HG03442 (cell line): ENCODE measurements at regions not wholly inside any gene's neighbourhood (a gene's known extent, or its start where the extent isn't known, plus 50 kb on each side); places are given as distances from the start of the nearest gene placed in this dataset.
"Not testable (repeated sequence)": the region's sequence is repeated elsewhere in the genome, so short reads cannot be mapped to it uniquely, and the experiment has no call there.

Experiments used
- ATAC-seq: cut with Tn5 transposase; IDR thresholded peaks from one replicate; pipeline ENCODE4 v1.9.1; 2021; ENCODE audit warnings: mild to moderate bottlenecking, moderate library complexity; ENCODE audit not compliant: unreplicated experiment

GRCh38 chr19:28159065-28159464, 1053.9 kb downstream of the UQCRFS1 start:
- no peak for ATAC-seq

- no peak for ATAC-seq
These were observed 1057.7 kb downstream of the UQCRFS1 start for GRCh38 chr19:28155265-28155664.

- no peak for ATAC-seq
These were observed 1058.9 kb downstream of the UQCRFS1 start for GRCh38 chr19:28154077-28154476.

GRCh38 chr19:28153123-28153522, 1059.8 kb downstream of the UQCRFS1 start:
- ATAC-seq, result no peak

- no peak for ATAC-seq
These were observed 1060.8 kb downstream of the UQCRFS1 start for GRCh38 chr19:28152195-28152594.

GRCh38 chr19:28150129-28150528, 1062.8 kb downstream of the UQCRFS1 start:
- ATAC-seq, result no peak

GRCh38 chr19:28148554-28148953, 1064.4 kb downstream of the UQCRFS1 start:
- ATAC-seq, result no peak

GRCh38 chr19:28142258-28142657, 1070.7 kb downstream of the UQCRFS1 start:
- no peak for ATAC-seq

GRCh38 chr19:28140201-28140600, 1072.8 kb downstream of the UQCRFS1 start:
- no peak for ATAC-seq

- ATAC-seq, result no peak
These were observed 1075.2 kb downstream of the UQCRFS1 start for GRCh38 chr19:28137772-28138171.

GRCh38 chr19:28136796-28137195, 1076.2 kb downstream of the UQCRFS1 start:
- ATAC-seq, result no peak

- ATAC-seq, result no peak
These were observed 1077.1 kb downstream of the UQCRFS1 start for GRCh38 chr19:28135825-28136224.

- no peak for ATAC-seq
These were observed 1078.6 kb downstream of the UQCRFS1 start for GRCh38 chr19:28134311-28134710.

GRCh38 chr19:28130881-28131280, 1082.1 kb downstream of the UQCRFS1 start:
- ATAC-seq, result not testable (repeated sequence)

- ATAC-seq, result no peak
These were observed 1082.9 kb downstream of the UQCRFS1 start for GRCh38 chr19:28130066-28130511.

- no peak for ATAC-seq
These were observed 1084.6 kb downstream of the UQCRFS1 start for GRCh38 chr19:28128341-28128740.

GRCh38 chr19:28126135-28126898, 1086.6 kb downstream of the UQCRFS1 start:
- no peak for ATAC-seq

GRCh38 chr19:28122734-28123133, 1090.2 kb downstream of the UQCRFS1 start:
- ATAC-seq, result no peak

GRCh38 chr19:28118235-28118634, 1094.7 kb downstream of the UQCRFS1 start:
- ATAC-seq, result no peak

- ATAC-seq, result no peak
These were observed 1095.8 kb downstream of the UQCRFS1 start for GRCh38 chr19:28117143-28117542.

GRCh38 chr19:28116379-28116778, 1096.6 kb downstream of the UQCRFS1 start:
- not testable (repeated sequence) for ATAC-seq

GRCh38 chr19:28103921-28104320, 1109.0 kb downstream of the UQCRFS1 start:
- ATAC-seq, result no peak

GRCh38 chr19:28084659-28085157, 1128.2 kb downstream of the UQCRFS1 start:
- ATAC-seq, result not testable (repeated sequence)
